ENCODE measurements at regions not wholly inside any gene's neighbourhood (a gene's known extent, or its start where the extent isn't known, plus 50 kb on each side); places are given as distances from the start of the nearest gene placed in this dataset.

GRCh38 chr1:222074317-222074716 is 332.4 kb upstream of the DUSP10 start:
- WGBS, 2 experiments (ENCODE audit: insufficient coverage in 1 of 2, insufficient read length in 1 of 2), result 71 to 97% methylated on average over 1 of the region's 1 CpG
- Histone ChIP-seq H3K9ac (ENCODE audit: extremely low read depth, low read length, poor library complexity, severe bottlenecking) (no peak overlapping the region), H3K4me1 (ENCODE audit: control insufficient read depth, insufficient read depth, low read length) (no peaks in the 10 kb centered on the region), H3K27me3 (ENCODE audit: control insufficient read depth, insufficient read depth, low read length, poor library complexity, severe bottlenecking) (no peaks in the 10 kb centered on the region), H3K27ac (ENCODE audit: low read depth, low read length) (no peak overlapping the region), H3K36me3 (ENCODE audit: control insufficient read depth, insufficient read depth, low read length) (no peaks in the 10 kb centered on the region), H3K9me3 (ENCODE audit: control insufficient read depth, low read length) (no peaks in the 10 kb centered on the region), H3K4me3 (ENCODE audit: low read length) (no peak overlapping the region)
- Mint-ChIP-seq H3K4me3 (no peak overlapping the region), H3K27me3 (ENCODE audit: insufficient read depth) (no peaks in the 10 kb centered on the region), H3K36me3 (ENCODE audit: low read depth) (no peaks in the 10 kb centered on the region), H3K9me3 (no peaks in the 10 kb centered on the region), H3K27ac (no peak overlapping the region), H3K4me1 (peaks cover 2% of the 10 kb centered on the region)
- no peak for DNase-seq
- TF ChIP-seq, protein P1, sequence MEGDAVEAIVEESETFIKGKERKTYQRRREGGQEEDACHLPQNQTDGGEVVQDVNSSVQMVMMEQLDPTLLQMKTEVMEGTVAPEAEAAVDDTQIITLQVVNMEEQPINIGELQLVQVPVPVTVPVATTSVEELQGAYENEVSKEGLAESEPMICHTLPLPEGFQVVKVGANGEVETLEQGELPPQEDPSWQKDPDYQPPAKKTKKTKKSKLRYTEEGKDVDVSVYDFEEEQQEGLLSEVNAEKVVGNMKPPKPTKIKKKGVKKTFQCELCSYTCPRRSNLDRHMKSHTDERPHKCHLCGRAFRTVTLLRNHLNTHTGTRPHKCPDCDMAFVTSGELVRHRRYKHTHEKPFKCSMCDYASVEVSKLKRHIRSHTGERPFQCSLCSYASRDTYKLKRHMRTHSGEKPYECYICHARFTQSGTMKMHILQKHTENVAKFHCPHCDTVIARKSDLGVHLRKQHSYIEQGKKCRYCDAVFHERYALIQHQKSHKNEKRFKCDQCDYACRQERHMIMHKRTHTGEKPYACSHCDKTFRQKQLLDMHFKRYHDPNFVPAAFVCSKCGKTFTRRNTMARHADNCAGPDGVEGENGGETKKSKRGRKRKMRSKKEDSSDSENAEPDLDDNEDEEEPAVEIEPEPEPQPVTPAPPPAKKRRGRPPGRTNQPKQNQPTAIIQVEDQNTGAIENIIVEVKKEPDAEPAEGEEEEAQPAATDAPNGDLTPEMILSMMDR (conservative IDR thresholded peaks at IDR 0.05), result no peak

- no peak overlapping the region for H3K4me3 ChIP-seq (ENCODE audit: low read length)
- Mint-ChIP-seq H3K9me3 (no peaks in the 10 kb centered on the region), H3K4me1 (peaks cover 2% of the 10 kb centered on the region), H3K36me3 (ENCODE audit: low read depth) (no peaks in the 10 kb centered on the region), H3K4me3 (no peak overlapping the region), H3K27me3 (ENCODE audit: insufficient read depth) (no peaks in the 10 kb centered on the region), H3K27ac (no peak overlapping the region)
- TF ChIP-seq, protein P1 (conservative IDR thresholded peaks at IDR 0.05), result no peak
- H3K36me3 ChIP-seq (ENCODE audit: control insufficient read depth, insufficient read depth, low read length), result no peaks in the 10 kb centered on the region
- no peaks in the 10 kb centered on the region for H3K9me3 ChIP-seq (ENCODE audit: control insufficient read depth, low read length)
- H3K27ac ChIP-seq (ENCODE audit: low read depth, low read length), result no peak overlapping the region
- no peak overlapping the region for H3K9ac ChIP-seq (ENCODE audit: extremely low read depth, low read length, poor library complexity, severe bottlenecking)
- DNase-seq, result no peak
- no peaks in the 10 kb centered on the region for H3K27me3 ChIP-seq (ENCODE audit: control insufficient read depth, insufficient read depth, low read length, poor library complexity, severe bottlenecking)
- WGBS, 2 experiments (ENCODE audit: insufficient coverage in 1 of 2, insufficient read length in 1 of 2), result 81 to 96% methylated on average over 2 of the region's 2 CpGs
- no peaks in the 10 kb centered on the region for H3K4me1 ChIP-seq (ENCODE audit: control insufficient read depth, insufficient read depth, low read length)
Measured at GRCh38 chr1:222073307-222073995, 331.6 kb upstream of the DUSP10 start.

- DNase-seq, result no peak
- Histone ChIP-seq H3K4me3 (ENCODE audit: low read length) (no peak overlapping the region), H3K9me3 (ENCODE audit: control insufficient read depth, low read length) (peaks cover under 1% of the 10 kb centered on the region), H3K27me3 (ENCODE audit: control insufficient read depth, insufficient read depth, low read length, poor library complexity, severe bottlenecking) (no peaks in the 10 kb centered on the region), H3K4me1 (ENCODE audit: control insufficient read depth, insufficient read depth, low read length) (no peaks in the 10 kb centered on the region), H3K9ac (ENCODE audit: extremely low read depth, low read length, poor library complexity, severe bottlenecking) (no peak overlapping the region), H3K36me3 (ENCODE audit: control insufficient read depth, insufficient read depth, low read length) (no peaks in the 10 kb centered on the region), H3K27ac (ENCODE audit: low read depth, low read length) (no peak overlapping the region)
- Mint-ChIP-seq H3K27me3 (ENCODE audit: insufficient read depth) (no peaks in the 10 kb centered on the region), H3K36me3 (ENCODE audit: low read depth) (no peaks in the 10 kb centered on the region), H3K27ac (no peak overlapping the region), H3K9me3 (peaks cover under 1% of the 10 kb centered on the region), H3K4me1 (peaks cover 2% of the 10 kb centered on the region), H3K4me3 (no peak overlapping the region)
- TF ChIP-seq, protein P1 (conservative IDR thresholded peaks at IDR 0.05), result no peak
- 51 to 70% methylated on average over 4 to 5 of the region's 5 CpGs for WGBS, 2 experiments (ENCODE audit: insufficient coverage in 1 of 2, insufficient read length in 1 of 2)
Measured at GRCh38 chr1:222071387-222071786, 329.5 kb upstream of the DUSP10 start.
